KG1 (cell line): ENCODE measurements at regions not wholly inside any gene's neighbourhood (a gene's known extent, or its start where the extent isn't known, plus 50 kb on each side); places are given as distances from the start of the nearest gene placed in this dataset.
"Not testable (repeated sequence)": the region's sequence is repeated elsewhere in the genome, so short reads cannot be mapped to it uniquely, and the experiment has no call there.

Source experiments
- DNase-seq: peaks from one replicate; lab custom pipeline; 2025; lab: John Stamatoyannopoulos, UW

DNA sequence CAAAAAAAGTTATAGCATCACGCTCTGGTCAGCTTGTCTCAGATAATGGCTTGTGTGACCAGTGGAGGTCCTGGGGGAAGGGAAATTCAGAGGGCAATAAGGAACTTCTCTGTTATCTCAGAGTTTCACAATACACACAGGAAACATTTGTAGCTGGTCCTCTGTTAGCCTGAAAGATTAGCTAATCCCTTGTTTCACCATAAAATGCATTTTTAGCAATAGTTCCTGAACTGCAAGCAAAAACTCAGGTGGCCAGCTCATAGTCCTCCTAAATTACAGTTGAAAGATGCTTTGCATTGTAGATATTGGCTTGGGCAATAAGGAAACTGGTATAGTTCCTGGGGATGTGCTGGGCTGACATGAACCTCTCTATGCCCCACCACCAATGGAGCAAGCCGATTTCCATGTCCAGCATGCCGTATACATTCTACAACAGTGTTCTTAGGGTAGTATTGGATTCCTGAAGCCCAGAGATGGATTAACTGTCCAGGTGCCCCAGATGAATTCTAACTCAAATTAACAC is 141.5 kb upstream of the TBL1XR1 start:
- peak; percentile 33 for DNase-seq

DNA sequence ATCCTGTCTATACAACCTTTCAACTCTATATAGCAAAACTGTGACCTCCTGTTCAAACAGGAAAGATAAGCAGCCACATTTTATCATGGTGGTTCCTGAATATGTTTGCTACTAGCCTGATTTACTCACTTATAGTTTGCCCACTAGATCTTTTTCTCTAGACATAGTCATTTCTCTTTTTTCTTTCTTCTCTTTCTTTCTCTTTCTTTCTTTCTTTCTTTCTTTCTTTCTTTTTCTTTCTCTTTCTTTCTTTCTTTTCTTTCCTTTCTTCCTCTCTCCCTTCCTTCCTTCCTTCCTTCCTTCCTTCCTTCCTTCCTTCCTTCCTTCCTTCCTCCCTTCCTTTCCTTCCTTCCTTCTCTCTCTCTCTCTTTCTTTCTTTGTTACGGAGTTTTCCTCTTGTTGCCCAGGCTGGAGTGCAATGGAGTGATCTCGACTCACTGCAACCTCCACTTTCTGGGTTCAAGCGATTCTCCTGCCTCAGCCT is 142.0 kb upstream of the TBL1XR1 start:
- not testable (repeated sequence) for DNase-seq

DNA sequence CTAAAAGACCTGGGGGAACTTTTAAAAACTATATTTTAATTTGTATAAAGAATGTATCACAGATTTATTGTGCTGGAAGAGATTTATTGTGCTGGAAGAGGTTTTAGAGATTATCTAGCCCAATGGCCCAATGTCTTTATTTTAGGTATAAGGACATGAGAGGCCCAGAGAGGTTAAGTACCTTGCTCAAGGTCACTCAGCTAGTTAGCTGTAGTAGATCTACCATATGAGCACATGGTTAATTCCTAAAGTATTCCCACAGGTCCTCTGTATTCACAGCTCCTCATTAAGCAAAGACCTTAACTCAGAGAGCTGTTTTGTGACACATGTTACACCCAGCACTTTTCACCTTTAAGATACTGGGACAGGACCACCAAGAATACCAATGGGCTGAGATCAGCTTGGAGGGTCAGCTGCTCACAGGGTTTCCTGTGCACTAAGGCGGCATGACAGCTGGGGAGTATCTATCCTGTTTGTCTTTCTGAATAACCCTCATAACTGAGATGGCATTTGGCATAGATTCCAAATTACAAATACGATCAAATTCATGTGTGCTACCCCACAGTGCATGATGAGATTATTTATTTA is 143.1 kb upstream of the TBL1XR1 start:
- no peak for DNase-seq

DNA sequence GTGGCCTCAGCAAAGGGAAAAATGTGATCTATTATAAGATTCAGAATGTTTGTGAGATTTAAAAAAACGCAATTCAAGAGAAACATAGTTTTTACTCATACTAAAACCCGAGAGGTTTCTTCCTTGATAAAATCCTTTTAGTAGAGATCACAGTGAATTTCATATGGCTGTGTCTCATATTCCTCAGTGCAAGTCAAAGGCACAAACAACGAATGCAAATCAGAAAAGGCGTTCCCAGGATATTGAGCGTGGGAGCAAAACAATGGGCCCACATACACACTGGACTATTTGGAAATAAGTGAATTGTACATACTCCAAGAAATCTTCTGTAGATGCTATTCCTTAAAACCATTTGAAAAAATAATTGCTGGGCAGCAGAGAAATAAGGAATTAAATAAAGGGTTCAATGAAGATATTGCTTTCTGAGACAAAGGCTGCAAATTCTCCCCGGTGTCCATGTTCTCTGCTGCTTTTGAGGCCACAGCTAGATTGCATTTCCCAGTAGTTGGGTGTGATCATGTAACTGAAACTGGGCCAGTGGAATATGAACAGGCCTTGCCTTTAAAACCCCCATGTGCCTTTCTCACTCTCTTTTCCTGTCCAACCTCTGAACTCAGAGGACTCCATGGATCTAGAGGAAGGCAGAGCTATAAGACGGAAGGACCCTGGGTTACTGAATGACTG is 144.6 kb upstream of the TBL1XR1 start:
- DNase-seq: no peak

DNA sequence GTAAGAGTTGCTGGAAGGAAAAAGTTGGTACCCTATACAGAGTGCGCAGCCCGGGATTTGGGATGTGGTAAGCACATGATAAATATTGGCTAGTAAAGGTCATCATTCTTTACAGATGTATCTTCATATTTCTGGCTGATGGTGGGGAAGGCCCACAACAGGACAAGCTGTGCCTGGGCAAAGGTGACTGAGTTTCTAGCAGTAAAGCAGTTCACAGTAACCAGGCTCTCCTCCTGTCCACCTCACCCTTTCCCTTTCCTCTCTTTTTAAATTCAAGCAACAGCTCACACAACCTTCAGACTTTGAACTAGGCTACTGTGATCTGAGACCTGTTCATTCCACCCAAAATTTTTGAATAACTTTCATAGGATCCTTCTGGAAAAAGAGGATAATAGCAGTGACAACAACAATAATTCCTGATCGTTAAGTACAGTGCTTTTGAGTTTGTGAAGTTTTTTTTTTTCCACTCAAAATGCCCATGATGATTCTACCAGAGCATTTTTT is 145.9 kb upstream of the TBL1XR1 start:
- no peak for DNase-seq

DNA sequence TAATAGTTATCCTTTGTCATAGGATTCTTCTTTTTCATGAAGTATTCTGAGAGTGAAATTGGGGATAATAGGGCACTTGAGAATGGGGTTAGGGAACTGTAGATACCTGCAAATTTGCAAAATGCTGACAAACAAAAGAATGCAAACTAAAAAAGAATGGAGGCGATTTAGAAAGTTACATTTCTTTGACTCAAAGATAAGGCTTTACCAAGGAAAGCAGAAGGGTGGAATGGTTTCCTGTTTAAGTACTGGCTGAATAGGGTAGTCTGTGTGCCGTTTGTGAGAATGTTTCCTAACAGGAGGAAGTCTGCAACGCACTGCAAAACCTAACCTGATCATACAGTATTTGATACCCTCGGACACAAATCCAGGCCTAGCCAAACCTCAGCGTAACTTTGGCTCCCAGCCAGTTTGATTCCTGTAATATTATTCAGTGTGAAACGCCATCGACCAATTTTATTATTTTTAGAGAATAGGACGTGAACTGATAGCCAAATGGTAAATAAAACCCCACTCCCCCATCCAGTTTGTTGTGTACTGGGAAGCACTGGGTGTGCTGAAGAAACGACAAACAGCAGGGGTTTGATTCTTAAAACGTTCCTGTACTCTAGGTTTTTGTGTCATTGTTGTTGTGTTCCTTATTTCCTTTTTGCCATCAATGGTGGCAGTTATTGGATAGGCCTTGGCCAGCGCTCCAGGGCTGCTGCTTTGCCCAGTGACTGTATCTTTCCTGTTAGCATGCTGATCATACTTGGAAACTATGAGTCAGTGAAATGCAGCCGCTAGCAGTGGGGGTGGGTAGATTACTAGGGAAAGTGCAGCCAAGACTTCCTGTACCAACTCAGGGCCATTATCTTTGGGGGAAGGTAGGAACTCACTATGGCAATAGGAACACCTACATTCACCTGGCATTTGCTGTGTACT is 148.0 kb upstream of the TBL1XR1 start:
- DNase-seq: peak; percentile 35

DNA sequence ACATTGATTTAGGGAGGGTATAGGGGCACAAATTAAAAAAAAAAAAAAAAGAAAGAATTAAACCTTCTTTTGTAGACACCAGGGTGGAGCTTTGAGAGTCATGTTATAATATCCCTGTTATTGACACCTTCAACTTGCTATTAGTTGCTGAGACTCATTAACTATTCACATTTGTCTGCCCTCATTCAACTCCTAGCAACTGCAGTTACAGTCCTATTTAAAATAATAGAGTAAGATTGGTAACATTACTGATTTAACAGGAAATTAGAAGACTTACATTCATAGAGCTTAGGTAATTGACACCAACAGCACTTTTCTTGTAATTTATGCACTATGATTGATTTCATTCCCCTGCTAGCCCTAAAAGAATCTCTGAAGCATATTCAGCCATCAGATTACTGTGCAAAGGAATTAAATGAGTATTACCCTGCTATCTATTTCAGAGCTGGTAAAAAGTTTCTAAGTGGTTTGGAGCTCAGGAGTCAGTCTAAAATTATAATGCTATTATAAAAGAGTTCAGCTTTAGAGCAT is 148.8 kb upstream of the TBL1XR1 start:
- no peak for DNase-seq

DNA sequence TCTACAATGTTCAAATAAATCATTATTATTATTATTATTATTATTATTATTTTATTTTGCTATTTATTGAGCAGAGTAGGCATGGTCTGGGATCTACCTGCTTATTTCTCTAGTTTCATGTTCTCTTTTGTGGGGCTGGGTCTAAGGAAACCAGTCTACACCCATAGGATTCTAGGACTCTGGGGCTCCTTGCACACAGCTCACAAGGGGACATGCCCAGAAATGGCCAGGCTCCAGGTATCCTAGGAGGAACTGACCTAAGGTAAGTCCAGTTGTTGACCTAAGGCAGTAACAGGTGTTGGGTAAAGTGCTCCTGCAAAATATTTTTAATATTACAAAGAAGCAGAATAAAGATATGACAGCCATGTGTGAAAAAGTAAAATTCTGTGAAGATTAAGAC is 149.6 kb upstream of the TBL1XR1 start:
- DNase-seq: no peak

DNA sequence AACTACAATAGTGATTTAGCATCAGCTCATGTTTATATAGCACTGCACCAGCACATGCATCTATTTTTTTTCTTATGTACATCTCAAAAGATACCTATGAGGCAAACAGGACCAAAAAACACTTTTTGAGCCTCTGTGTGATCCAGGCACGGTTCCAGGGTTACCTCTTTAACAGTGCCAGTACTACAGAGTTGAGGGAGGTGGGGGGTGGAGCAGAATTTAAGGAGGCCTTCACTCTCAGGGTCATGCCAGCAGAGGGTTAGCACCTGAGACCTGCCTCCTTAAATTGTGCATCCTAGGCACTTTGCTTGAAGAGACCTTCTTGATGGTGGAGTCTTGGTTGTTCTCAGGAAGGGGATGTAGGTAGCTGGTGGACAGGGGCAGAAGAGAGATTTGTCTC is 150.3 kb upstream of the TBL1XR1 start:
- no peak for DNase-seq

DNA sequence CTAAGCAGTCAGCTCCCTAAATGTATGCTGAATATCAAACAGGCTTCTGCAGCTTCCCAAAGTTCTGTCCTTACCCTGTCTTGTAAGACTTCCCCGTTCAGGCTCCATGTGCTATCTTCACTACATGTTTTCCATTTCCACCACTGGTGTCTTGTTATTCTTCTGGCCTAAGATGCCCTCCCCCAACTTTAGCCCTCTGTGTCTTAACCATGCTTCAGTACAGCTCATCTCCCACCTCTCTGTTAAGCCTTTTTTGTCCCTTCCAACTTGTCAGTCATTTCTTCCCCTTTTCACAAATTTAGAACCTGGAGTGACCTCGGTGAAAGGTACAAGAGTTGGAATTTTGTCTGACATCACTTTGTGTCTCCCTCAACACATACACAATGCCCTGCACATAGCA is 151.7 kb upstream of the TBL1XR1 start:
- no peak for DNase-seq

DNA sequence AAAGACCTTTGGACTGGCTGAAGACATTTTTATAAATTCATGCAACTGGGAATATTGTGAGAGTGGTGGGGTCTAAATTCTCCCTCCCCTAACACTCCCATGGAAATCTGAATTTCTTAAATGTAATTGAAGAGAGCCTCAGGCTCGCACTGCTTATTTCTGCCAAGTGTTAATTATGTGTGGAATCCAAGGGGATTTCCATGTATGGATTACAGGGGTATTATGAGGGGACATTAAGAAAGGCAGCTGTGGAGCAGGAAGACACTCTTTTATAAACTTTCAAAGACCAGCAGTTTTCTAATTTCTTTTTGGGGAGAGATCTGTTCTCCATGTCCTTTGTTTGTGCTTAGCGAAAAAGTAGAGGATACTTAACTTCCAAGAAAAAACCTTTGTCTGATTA is 152.1 kb upstream of the TBL1XR1 start:
- no peak for DNase-seq

DNA sequence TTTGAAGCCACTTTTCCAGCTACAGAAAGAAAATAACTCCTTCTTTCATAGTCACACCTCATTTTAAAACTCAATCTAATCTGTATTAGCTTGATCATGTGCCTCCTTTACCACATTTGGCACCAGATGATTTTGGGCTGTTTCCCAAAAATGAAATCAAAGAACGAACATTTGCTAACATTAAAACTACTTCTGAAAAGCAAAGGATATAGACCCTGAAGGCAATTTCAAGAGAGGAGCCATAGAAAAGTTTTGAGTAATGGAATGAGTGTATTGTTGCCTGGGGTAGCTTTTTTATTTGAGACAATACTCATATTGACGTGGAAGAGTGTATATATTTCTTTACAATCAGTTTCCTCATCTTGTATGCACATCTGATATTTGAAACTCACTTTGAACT is 152.8 kb upstream of the TBL1XR1 start:
- no peak for DNase-seq

DNA sequence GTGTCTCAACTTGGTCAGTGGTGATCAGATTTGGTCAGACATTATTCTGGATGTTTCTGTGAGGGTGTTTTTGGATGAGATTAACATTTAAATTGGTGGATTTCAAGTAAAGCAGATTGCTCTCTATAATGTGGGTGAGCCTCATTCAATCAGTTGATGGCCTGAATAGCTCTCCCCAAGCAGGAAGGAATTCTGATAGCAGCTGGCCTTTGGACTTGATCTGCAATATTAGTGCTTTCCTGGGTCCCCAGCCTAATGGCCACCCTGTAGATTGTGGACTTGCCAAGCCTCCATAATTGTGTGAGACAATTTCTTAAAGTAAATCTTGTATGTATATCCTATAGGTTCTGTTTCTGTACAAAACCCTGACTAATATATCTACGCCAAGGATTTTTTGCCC is 153.9 kb upstream of the TBL1XR1 start:
- no peak for DNase-seq

DNA sequence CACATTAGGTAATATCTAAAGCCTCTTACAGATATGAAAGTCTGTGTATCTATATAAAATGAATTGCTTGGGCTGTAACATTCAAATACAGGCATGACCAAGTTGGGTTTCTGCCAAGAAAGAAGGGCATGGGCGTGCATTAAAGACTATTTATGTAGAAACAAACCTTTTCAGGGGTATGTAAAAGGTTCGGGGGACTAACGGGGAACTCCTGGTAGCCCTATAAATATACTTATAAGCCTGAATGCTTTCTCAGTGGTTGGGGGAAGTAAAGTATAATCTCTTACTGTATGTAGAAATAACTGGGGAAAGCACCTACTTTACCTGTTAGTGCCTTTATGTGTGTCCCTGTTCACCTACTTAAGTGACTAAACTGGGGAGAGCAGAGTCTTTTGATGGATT is 154.5 kb upstream of the TBL1XR1 start:
- DNase-seq: no peak

DNA sequence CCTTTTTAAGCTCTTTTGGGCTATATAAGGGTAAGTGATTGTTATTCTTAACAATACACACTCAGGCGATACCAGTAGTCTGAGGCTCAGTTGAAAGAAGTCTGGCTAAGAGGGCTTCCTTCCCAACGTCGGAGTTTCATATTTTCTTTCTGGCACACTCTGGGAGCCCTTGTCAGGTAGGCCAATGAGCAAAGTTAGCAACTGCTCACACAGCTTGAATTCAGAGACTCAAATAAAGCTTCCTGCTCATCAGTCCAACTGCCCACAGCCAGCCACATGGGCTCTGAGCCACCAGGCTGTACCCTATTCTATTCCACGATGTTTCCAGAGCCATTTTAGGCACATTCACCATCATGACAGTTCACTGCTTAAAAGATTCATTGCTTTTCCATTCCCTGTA is 155.1 kb upstream of the TBL1XR1 start:
- DNase-seq: no peak

DNA sequence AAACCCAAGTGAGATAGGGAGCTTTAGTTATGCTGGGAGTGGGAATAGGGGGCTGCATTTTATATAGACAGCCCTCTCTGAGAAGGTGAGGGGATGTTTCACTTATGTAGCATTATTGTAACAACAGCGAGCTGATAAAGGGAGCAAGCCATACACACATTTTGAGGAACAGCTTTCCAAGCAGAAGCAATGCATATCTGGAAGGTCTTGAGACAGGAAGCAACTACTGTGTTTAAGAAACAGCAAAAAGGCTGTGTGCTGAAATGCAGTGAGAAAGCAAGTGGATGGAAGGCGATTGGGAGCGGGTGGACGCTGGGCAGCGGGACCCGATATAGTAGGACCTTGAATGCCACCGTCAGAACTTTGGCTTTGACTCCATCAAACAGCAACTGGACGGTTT is 155.9 kb upstream of the TBL1XR1 start:
- DNase-seq: no peak

DNA sequence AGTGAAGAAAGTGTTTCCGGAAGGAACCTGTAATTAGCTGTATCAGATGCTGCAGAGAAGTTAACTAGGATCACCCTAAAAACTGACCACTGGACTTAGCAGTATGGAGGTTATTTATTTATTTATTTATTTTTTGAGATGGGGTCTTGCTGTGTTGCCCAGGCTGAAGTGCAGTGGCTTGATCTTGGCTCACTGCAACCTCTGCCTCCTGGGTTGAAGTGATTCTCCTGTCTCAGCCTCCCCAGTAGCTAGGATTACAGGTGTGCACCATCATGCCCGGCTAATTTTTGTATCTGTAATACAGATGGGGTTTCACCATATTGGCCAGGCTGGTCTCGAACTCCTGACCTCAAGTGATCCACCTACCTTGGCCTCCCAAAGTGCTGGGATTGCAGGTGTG is 156.6 kb upstream of the TBL1XR1 start:
- DNase-seq: not testable (repeated sequence)

DNA sequence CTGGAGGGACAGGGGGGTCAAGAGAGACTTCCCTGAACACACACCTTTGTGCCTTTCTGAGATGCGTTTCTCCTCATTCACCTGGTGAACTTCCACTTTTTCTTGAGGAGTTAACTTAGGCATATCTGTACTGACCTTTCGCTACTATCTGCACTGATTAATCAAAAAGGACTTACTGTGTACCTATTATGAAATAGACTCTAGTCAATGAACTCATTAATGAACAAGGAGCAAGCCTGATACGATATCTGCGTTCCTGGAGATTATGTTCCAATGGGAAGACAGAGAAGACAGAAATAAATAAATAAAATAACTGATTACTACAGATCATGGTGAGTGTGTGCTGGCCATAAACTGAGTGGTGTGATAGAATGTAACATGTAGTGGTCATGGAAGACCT is 157.2 kb upstream of the TBL1XR1 start:
- no peak for DNase-seq

DNA sequence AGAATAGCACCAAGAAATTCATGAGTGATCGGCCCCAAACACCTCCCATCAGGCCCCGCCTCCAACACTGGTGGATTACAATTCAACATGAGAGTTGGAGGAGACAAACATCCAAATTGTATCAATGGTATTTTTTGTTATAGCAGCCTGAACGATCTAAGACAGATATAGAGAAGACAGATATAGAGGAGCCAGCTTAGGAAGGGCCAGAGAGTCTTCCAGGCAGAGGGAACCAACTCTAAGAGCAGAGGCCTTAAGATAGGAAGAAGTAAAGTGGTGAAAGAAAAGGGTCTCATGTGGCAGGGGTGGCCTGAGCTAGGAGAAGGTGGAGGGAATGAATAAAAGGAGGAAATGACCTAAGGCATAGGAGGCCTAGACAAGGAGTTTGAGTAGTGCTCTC is 158.8 kb upstream of the TBL1XR1 start:
- DNase-seq: no peak

DNA sequence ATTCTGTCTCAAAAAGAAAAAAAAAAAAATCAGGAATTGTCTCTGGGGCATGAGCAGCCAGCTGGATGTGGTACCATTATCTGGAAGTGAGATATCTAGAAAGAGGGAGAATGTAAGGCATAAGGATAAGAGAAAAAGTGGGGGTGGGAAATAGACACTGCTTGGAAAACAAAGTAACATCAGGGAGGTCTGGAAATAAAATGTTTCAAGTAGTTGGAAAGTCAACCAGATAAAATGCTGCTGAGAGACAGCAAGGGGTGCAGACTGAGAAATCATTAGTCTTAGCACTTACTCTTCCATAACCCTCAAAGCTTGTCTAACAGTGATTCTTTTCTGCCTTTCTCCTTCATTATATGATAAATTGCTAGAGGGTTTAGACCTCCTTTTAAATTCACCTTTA is 159.7 kb upstream of the TBL1XR1 start:
- no peak for DNase-seq

DNA sequence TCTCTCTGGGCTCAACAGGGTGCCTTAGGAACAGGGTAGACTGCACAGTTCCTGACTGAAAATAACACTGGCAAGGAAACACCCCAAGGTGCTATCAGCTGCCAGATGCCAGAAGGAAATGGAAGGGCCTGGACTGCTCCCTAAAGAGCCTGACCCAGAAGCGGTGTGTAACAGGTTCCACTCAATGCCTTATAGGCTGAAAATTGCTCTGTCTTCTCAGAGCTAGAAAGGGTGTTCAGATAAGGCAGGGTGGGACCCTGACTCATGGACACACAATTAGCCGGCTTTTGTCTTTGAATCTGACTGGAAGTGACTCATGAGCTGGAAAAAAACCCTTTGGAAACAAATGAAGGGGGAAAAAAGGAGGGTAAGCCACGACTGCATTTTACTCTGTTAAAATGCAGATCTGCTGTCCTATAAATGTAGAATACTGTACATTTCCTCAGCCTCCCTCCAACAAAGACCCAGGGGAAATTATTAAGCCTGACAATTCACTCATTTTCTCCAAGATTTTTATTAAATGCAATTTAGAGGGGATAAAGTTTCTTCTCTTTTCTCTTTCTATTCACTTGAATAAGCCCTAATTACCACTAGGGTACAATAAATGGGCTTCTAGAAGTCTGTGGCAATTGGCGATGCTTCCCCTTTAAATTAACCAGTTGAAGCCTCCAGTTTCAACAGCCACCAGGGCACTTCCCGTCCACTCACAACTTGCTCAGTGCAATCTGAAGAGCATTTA is 160.2 kb upstream of the TBL1XR1 start:
- no peak for DNase-seq
